Occipital lobe (tissue), 1 donor: ENCODE measurements at regions not wholly inside any gene's neighbourhood (a gene's known extent, or its start where the extent isn't known, plus 50 kb on each side); places are given as distances from the start of the nearest gene placed in this dataset.

Source experiments
- DNase-seq: peaks from one replicate; lab custom pipeline; 2025; lab: John Stamatoyannopoulos, UW

DNA sequence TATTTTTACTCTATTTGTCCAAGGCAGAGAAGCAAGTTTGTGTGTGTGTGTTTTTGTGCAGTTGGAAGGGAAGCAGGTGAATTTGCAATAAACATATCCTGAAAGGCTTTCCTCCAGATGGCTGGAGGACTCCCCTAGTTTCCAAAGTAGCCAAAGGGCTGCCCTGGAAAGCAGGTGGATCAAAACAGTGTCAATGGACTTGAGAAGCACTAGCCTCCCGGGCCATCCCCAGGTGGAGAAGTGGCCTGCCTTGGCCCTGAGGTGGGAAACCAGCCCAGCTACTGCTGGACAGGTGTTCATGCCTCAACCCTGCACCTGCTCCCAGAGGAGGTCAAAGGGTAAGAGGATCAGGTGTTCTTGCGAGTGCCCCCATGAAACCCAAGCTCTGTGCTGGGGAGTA lies 1046.9 kb downstream of the VRK1 start:
- no peak for DNase-seq

DNA sequence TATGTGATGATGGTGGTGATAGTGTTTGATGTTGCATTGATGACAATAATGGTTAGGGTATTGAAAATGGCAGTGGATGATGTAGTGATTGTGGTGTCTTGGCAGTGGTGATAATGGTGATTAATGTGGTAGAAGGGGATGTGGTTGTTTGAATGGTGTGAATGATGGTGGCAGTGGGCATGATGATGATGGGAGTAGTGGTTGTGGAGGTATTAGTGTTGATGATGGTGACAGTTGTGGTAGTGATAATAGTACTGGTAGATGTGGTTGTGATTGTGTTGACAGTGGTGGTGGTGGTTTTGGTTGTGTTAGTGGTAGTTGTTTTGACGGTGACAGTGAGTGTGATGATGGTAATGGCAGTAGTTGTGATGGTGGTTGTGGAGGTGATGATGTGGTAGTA lies 1049.0 kb downstream of the VRK1 start:
- DNase-seq, result no peak

DNA sequence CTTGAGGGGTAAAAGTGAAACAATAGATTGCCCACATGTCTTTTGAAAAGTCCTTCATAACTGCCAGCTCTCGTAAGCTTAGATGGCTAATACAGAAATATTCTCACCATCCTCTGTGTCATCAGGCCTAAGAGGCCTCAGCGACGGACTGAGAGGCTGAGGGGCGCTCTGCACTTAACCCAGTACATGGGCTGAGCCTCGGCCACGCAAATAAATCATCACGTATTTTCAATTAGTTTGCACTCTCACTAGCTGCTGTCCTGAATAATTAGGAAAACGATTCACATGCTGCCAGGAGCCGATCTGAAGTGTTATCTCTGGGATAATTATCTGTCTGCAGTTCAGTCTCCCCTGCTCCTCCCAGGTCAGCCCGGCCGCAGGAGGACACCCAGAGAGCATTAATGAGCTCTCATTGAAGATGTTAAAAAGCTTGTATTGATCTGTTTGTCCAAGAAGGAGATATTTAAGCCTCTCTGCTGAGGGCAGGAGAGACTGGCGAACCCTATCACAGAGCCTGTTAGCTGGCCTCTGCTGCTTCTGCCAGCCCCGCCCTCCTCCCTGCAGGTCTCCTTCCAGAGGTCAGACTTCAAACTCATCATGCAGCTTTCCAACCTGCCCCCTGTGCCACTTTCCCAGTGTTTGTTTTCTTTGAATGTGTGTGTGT lies 1051.3 kb downstream of the VRK1 start:
- no peak for DNase-seq

DNA sequence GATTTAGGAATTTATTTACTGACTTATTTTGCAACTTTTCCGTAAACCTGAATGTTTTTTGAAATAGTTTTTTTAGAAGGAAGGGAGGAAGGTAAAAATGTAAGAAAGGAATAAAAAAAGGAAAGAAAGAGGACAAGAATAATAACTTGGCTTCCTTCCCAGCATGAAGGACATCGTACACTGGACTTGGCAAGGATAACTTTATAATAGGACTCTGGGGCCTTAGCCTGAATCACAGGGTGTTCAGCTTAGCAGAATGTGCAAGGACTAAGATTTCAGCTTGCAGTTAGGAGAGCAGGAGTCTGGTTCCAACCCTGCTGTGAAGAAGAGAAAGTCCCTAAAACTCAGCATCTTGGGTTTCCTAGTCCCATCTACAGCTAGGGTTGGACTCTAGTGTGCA lies 1053.3 kb downstream of the VRK1 start:
- no peak for DNase-seq

DNA sequence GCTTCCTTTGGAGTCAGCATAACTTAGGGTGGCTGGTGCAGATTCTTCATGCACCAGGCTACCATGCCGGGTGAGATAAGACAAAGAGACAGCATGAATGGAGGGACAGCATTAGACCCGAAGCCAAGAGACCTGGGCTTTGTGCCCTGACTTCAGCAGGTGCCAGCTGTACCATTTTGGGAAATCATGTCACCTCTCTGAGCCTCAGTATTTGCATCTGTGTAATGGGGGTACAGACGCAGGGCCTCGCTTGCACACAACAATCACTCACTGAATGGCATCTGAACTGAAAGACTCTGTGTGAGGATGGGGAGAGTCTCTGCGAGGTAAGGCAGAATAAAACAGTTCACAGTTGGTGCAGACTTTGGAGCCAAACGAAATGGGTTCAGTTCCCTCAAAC lies 1053.7 kb downstream of the VRK1 start:
- DNase-seq, result no peak

DNA sequence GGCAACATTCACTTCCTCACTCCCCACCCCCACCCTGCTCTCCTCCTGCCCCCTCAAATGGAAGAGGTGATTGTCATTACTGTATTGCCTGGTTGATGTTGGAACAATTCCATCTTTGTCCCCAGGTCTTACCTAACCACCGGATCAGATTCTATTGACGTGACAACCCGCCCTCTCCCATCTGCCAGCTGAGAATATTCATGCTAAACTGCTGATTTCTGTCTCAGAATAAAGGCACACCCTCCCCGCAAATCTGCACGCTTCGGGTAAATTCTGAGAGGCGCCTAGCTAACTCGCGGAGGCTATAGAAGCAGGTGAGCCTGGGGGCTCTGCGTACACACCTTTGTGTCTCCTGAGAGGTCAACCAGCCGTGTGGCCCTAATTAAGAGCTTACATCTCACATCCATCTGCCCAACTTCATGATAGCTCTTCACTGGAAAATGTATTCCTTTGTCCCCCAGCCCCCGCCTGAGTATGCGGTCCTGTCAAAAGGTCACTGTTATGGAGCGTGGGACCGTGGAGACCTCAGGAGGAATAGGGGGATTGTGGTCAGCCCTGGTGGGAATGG lies 1054.3 kb downstream of the VRK1 start:
- no peak for DNase-seq

DNA sequence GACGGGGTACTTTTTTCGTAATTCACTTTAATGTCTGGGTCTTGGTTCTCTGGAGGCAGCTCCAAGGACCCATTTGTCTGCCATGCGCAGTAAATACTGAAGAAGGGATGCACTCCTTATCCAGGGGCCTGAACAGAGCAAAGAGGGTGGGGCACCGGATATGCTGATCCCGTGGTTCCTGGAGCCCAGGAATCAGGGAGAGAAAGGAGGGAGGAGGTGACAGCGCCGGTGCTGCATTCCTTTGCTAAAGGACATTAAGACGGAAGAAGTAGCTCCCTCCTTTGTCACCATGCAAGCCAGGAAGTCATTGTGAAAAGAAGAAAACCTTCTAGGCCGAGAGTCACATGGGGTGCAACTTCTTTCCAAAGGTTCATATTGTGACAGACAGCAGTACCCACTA lies 1057.7 kb downstream of the VRK1 start:
- DNase-seq, result no peak

DNA sequence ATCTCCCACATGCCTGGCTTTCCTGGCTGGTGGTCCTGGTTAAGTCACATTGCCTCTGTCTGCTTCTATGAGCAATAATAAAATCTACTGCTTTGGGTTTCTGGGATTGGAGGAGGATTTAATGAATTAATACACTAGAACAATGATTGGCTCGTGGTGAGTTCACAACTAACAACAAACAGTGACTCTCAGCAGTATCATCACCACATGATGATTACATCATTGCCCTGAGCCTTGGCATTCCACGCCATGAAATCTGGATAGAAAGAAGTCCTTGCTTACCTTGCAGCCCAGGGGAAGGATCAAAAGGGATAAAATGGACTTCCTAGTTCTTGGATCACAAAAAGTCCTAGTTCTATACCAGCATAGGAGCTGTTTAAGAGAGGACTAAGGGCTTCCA lies 1069.0 kb downstream of the VRK1 start:
- DNase-seq, result no peak

DNA sequence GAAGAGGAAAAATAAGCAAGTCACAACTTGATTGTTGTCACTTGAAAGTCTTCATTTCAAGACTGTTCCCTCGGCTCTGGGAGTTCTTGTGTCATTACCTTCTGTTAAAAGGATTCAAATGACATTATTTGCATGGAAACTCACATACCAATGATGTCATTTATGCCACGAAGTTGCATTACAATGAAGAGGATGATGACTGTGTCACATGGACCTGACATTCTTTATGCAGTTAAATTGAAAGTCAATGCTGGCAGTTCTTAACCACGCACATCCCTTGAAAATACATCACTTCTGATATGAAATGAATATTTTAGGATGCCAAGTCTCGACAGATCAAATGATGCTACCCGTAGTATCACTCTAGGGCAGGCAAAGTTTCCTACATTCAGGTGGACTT lies 1069.5 kb downstream of the VRK1 start:
- no peak for DNase-seq

DNA sequence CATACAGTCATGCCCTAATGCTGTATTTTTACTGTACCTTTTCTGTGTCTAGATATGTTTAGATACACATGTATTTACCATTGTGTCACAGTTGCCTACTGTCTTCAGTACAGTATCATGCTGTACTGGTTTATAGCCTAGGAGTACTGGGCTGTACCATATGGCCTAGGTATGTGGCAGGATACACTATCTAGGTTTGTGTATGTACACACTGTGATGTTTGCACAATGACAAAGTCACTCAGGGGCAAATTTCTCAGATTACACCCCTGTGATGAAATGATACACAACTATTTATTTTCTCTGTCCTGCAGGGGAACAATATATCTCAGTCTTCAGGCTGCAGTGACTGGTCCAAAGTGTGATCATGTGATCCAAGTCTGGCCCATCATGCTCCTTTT lies 1076.1 kb downstream of the VRK1 start:
- DNase-seq, result no peak

DNA sequence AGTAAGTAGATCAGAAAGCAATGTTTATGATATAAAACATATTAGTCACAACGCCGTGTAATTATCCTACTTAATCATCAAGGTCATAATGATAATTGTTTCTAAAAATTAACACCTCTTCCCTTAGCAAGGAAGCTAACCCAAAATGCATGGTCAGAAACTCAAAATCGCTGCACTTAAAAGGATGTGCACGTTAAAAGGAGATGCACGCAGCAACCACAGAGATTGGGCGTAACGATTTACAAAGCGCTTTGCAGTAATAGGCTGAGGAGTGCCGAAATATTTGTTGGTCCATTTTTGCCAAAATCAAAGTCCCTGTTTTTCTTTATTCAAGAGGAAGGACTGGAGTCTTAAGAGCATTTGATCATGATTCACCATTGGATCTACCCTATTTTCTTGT lies 1077.2 kb downstream of the VRK1 start:
- DNase-seq, result no peak

DNA sequence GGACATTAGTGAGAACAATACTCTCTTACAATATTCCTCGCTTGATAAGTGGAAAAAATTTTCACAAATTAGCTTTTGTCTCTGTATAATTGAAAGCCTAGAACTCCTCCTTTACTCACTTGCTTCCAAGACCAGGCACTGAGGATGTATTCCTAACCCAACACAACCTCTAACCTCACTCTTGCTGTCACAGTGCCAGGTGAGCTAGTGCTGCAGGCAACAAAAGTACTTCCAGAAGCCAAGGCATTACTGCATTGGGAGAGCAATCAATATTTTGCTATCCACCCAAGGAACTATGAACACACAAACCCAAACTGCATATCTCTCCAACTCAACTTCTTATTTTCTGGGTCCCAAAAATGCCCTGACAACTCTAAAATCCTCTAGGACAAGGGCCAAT lies 1081.0 kb downstream of the VRK1 start:
- DNase-seq, result no peak

DNA sequence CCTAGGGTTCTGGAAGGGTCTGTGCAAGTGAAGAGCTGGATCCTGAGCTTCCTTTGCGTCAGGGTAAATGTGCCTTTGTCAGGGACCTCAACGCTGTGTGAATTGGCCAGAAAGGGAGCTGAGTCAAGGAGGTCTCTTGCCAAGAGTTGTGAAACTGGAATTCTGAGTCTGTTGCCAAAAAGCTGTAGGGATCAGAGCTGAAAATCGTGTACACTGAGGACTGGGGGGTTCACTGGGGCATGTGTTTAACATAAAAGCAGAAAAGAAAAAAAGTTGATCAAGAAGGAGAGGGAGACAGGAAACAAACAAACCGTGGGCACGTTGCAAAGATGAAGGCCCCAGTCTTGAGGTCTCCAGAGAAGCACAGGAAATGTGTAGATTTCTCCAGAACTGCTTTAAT lies 1081.5 kb downstream of the VRK1 start:
- DNase-seq, result no peak

DNA sequence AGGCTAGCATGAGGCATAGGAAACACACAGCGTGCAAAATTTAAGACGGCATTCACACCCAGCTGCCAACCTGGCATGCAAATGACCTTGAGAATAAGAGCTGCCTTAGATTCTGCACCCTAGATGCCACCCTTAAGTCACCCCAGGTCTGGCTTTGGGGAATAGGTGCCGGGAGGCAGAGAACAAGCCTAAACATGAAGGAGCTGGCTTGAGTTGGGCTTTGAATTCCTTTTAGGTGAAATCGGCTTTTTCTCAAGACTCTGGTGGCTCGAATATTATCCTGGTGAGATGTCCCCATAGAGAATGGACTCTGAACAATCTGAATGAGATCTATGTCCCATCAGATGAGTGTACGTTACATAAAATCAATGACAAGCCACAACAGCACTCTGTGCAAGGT lies 1090.5 kb downstream of the VRK1 start:
- DNase-seq, result no peak

DNA sequence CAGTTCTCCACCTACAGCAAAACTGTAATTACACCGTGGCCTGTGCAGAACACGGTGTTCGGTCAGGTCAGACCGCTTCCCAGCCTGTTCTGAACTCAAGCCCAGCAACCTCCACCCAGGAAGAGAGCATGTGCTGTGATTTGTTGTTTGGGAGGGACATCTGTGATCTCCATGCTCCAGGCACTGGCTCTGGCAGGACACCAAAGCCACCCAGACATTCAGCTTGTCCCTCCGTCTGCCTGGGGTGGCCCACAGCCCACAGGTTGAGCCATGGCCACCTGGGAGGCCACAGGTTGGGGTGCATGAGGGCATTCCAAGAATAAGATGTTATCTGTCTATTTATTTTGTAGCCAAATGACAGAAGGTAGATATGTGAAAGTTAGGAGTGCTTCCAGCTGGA lies 1091.1 kb downstream of the VRK1 start:
- DNase-seq, result no peak

DNA sequence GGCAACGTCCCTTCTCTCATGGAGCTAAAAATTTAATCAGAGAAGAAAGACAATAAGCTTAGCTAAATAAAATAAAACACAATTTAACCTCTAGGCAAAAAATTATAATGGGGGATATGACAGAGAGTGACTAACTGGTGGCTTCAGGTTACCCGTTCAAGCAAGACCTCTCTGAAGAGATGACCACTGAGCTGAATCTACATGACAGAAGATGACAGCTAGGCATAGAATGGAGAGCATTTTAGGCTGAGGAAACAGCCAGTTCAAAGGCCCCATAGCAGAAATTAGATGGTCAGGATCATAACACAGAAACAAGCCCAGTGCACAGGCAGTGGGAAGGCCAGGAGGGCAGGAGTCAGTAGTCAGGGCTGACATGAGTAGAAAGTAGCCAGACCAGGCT lies 1094.3 kb downstream of the VRK1 start:
- DNase-seq, result no peak

DNA sequence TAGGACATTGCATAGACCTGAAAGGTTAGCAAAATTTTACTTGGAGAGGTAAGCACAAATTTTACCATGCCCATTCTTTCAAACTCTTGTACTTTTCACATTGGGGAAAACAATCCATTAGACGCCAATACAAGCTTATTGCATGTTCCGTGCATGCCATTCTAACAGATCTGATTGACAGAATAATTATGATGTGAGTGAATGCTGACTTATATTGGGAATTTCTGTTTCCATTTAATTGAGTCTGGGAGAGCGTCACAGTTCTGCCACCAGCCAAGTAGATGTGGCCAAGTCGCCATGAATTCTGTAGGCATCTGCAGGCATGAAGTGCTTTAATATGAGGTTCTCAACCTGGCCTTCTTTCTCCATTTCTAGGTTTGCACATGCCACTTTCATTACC lies 1097.4 kb downstream of the VRK1 start:
- DNase-seq, result no peak

DNA sequence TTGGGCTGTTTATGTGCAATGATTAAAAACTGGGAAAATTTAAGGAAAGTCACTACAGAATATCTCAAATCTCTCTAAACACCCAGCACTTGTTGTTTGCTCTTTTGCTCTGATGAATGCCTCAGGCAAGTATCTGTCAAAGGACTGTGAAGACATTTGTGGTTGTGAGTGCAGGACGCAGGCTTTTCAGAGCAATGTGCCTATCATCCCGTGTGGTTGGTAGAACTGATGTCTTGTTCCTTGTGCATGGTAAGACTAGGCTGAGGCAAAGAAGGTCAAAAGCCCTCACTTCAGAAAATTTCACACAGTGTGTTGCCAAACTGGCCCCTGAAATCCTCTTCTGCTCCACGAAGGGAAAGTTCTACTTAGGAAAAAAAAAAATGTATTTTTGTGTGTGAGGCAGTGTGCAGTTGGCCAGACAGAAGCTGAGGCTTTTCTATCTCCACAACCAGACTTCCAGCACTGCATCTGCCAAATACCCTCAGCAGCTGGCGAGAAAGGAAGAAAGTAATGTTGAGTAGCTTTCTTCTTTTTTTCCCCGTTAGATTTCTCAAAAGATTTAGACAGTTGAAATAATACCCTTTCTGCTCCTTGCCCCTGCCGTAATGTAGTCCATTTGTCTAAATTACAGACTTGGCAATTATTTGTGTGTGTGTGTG lies 1103.1 kb downstream of the VRK1 start:
- no peak for DNase-seq

DNA sequence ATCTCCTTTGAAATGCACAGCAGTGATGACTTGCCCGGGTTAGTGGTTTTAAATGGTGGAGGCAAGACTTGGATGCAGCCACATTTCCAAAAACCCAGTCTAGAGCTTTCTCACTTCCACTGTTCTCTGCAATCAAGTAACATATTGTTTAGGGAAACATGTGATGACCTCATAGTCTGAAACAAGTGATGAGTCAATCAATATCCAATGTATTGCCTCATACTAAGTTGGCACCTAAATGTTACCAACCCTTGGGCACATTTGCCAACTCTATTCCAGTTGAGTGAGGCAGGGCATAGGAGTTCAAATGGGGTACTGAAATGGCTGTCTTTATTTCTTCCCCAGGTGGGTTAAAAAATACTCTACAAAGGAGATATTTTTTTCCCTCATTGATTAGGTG lies 1105.4 kb downstream of the VRK1 start:
- no peak for DNase-seq

DNA sequence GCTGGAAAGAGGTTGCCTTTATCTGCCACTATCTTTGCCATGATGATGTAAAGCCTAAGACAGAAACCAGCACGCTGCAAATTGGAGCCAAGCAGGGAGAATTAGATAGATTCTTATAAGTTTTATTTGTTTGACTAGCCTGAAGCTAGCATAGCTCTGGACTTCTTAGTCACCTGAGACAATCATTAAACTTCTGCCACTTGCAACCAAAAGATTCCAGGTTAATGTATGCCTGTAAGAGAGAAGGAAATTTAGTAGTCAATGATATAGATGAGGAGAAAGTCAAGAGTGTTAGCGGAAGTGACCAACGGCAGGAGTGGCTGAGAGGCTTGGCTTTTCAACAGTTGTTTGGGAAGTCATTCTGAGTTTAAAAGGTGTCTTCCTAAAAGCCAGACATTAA lies 1106.6 kb downstream of the VRK1 start:
- DNase-seq, result no peak

DNA sequence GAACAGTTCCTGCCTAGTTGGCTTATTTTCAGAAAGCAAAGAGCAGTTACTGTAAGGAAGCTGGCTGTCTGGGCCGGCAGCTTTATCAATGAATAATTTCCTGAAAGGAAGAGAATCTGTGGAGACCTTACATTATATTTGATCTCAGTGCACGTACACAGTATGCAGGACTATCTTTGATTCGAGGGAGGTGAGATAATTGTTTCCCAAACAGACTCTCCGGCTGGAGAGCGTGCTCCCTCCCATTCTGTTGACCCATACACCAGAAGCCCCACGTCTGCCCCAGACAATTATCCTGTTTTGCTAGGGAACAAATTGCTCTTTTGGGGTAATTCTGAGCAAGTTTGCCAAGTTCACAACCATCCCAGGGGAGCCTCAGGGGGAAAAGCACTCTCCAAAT lies 1115.0 kb downstream of the VRK1 start:
- no peak for DNase-seq

DNA sequence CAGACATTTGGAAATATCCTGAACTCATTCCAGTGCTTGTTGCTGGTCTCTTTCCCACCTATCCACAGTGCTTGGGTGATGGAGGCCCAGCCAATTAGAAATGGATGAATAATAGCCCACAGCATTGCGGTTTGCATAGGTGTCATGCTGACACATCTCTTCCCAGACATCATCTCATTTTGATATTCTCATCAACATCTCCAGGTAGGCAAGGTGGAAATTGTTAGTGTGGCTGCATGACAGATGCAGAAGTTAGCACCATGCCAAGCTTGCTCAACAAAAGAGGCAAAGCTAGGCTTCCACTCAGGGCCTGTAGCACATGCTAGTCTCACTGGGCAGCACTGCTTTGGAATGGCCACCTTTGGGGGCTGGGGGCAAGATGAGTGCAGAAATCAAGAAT lies 1118.9 kb downstream of the VRK1 start:
- DNase-seq, result no peak
